D721Med (cell line): ENCODE measurements at regions not wholly inside any gene's neighbourhood (a gene's known extent, or its start where the extent isn't known, plus 50 kb on each side); places are given as distances from the start of the nearest gene placed in this dataset.

Source experiments
- DNase-seq: peaks from one replicate; pipeline ENCODE4 v3.0.0; 2011; ENCODE audit warnings: low spot score; ENCODE audit not compliant: insufficient read length
- FAIRE-seq: peaks from 2 replicates; lab custom pipeline; 2011; peaks lifted over from hg19 to GRCh38; lab: Jason Lieb, UNC
- CTCF ChIP-seq: IDR thresholded peaks from 2 replicates; pipeline ENCODE4 v1.5.1; 2012; ENCODE audit warnings: mild to moderate bottlenecking, control low read depth; ENCODE audit not compliant: insufficient read depth; ENCODE audit errors: missing control alignments

- DNase-seq (no peak), FAIRE-seq (no peak)
- no peak for TF ChIP-seq CTCF
Observed at GRCh38 chr13:74193391-74193790, 59.2 kb upstream of the KLF12 start.

GRCh38 chr13:74191410-74191809, 57.2 kb upstream of the KLF12 start:
- FAIRE-seq = no peak
- no peak for TF ChIP-seq CTCF
- no peak for DNase-seq

GRCh38 chr13:74190999-74191398, 56.8 kb upstream of the KLF12 start:
- no peak for TF ChIP-seq CTCF
- FAIRE-seq (no peak), DNase-seq (no peak)

GRCh38 chr13:74187564-74187963, 53.4 kb upstream of the KLF12 start:
- FAIRE-seq = no peak
- DNase-seq = no peak
- no peak for TF ChIP-seq CTCF

GRCh38 chr13:74184283-74184682, 50.1 kb upstream of the KLF12 start:
- DNase-seq = no peak
- FAIRE-seq = no peak
- no peak for TF ChIP-seq CTCF
